IPS DF 6.9 (cell line): ENCODE measurements at regions not wholly inside any gene's neighbourhood (a gene's known extent, or its start where the extent isn't known, plus 50 kb on each side); places are given as distances from the start of the nearest gene placed in this dataset.

Experiments
- DNase-seq: peaks from one replicate; pipeline ENCODE4 v3.0.0-alpha.2; 2013; ENCODE audit warnings: low read depth, low spot score
- H3K27ac ChIP-seq: one replicate; pipeline ENCODE4 v1.5.1; 2013; ENCODE audit warnings: low read length, control low read depth
- H3K27me3 ChIP-seq: 2 replicates; pipeline ENCODE4 v1.6.1; 2013; ENCODE audit warnings: mild to moderate bottlenecking, low read length; ENCODE audit not compliant: control insufficient read depth, insufficient read depth
- H3K36me3 ChIP-seq: 2 replicates; pipeline ENCODE4 v1.6.1; 2013; ENCODE audit warnings: low read length; ENCODE audit not compliant: control insufficient read depth, insufficient read depth
- H3K4me1 ChIP-seq: 2 replicates; pipeline ENCODE4 v1.6.1; 2013; ENCODE audit warnings: low read length; ENCODE audit not compliant: control insufficient read depth, insufficient read depth
- H3K4me3 ChIP-seq: 2 replicates; pipeline ENCODE4 v1.5.1; 2013; ENCODE audit warnings: mild to moderate bottlenecking, low read length
- H3K9me3 ChIP-seq: 2 replicates; pipeline ENCODE4 v1.6.1; 2013; ENCODE audit warnings: low read length, inconsistent platforms; ENCODE audit not compliant: control insufficient read depth, insufficient read depth
- WGBS: extraction: QIAGEN DNeasy Blood & Tissue Kit; methylation state at CpG from one replicate; pipeline ENCODE4 v1.1.7; 2013; ENCODE audit warnings: mixed read lengths, missing lambda C conversion rate; ENCODE audit not compliant: insufficient read length, insufficient coverage; 5-methylcytosine and 5-hydroxymethylcytosine counted together

DNA sequence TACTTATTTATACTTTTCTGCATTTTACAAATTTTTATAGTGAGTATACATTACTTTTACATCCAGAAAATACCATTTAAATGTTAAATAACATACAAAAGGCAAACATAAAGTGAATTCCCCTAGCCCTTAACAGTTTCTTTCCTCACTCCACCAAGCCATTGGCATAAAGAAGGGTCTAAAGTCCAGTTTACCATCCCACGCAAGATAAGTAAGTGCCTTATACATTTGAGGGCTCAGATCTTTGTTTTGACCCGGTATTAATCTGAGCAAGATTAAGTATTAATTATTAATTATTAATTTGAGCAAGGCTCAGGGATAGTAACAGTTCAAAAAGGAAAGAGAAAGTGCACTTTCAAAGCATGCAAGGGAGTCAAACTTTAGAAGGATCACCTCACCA lies 182.9 kb downstream of the DICER1 start:
- Histone ChIP-seq H3K9me3 (no peaks in the 10 kb centered on the region), H3K27me3 (no peaks in the 10 kb centered on the region), H3K36me3 (no peaks in the 10 kb centered on the region), H3K27ac (no peak overlapping the region), H3K4me3 (no peak overlapping the region), H3K4me1 (no peaks in the 10 kb centered on the region)
- DNase-seq = no peak
- no CpG with 5 or more reads among the region's 2 CpGs for WGBS

DNA sequence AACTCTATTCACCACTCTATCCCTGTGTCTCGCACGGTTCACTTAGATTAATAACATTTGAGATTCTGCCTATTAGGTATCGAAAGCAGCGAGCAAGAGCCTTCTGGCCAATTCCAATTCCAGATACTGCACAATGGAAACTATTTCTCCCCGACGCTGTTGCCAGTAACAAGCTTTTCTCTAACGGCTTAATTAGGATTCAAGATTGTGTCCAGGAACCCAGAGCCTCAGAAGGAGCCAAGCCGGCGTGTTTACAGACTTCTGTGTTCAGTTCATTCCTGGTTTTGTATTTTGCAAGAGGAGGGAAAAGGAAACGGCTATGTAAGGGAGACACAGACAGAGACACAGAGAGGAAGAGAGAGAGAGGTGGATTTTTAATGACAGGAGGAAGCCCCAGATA lies 185.6 kb downstream of the DICER1 start:
- H3K4me3 ChIP-seq = no peak overlapping the region
- no CpG with 5 or more reads among the region's 10 CpGs for WGBS
- H3K36me3 ChIP-seq = no peaks in the 10 kb centered on the region
- H3K27ac ChIP-seq = no peak overlapping the region
- H3K9me3 ChIP-seq = no peaks in the 10 kb centered on the region
- H3K27me3 ChIP-seq = no peaks in the 10 kb centered on the region
- H3K4me1 ChIP-seq = no peaks in the 10 kb centered on the region
- DNase-seq = no peak

DNA sequence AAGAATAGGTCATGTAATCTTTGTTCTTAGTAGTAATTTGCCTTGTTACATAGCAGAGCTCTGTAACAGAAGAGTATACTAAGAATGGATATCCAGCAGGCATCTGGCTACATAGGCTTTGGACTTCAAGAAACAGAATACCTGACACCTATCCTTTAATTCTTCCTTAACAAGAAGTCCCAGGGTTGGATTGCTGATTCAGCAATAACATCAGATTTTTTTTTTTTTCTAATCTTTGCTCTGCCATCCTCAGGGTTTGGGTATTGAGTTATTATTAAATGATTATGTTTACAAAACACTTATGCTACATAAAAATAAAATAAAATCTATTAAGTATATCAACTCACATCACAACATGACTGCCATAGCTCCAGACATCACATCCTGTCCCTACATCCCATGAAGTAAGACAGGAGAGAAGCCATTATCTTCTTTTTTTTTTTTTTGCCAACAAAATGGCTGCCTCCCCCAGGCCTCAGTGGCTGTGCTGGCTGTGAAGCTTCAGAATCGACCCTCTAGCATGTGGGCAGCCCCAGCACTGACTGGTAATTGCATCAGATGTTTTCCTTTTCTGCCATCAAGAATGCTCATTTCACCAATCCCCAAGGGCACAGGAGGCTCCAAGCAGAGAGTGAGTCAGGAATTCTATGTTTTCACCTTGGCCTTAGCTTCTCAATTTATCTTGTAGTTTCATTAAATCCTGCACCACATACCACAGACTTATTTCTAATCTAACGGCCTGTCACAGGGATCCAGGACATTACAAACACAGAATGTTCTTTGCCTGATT lies 186.2 kb downstream of the DICER1 start:
- Histone ChIP-seq H3K27ac (no peak overlapping the region), H3K27me3 (no peaks in the 10 kb centered on the region), H3K4me1 (no peaks in the 10 kb centered on the region), H3K36me3 (no peaks in the 10 kb centered on the region), H3K4me3 (no peak overlapping the region), H3K9me3 (no peaks in the 10 kb centered on the region)
- WGBS = no CpG with 5 or more reads among the region's 2 CpGs
- DNase-seq = no peak

DNA sequence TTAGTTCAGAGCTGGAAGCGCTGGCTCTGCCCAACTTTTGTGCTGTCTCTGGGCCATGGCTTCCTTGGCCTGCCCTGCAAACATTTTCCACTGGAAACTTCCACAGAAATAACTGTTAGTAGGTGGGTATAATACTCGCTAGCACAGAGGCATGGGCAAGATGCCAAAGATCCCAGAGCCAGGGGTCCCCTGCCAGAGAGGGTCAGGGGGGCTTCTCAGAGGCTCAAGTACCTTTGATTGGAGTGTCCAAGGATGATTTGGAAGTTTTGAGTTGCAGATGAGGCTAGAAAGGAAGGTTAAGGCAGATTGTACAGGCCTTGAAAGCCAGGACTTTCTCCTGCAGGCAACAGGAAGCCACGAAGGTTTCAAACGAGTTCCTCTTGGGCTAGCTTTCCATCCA lies 187.6 kb downstream of the DICER1 start:
- Histone ChIP-seq H3K36me3 (no peaks in the 10 kb centered on the region), H3K4me1 (no peaks in the 10 kb centered on the region), H3K4me3 (no peak overlapping the region), H3K9me3 (no peaks in the 10 kb centered on the region), H3K27me3 (no peaks in the 10 kb centered on the region), H3K27ac (no peak overlapping the region)
- DNase-seq = no peak
- WGBS = no CpG with 5 or more reads among the region's 4 CpGs

DNA sequence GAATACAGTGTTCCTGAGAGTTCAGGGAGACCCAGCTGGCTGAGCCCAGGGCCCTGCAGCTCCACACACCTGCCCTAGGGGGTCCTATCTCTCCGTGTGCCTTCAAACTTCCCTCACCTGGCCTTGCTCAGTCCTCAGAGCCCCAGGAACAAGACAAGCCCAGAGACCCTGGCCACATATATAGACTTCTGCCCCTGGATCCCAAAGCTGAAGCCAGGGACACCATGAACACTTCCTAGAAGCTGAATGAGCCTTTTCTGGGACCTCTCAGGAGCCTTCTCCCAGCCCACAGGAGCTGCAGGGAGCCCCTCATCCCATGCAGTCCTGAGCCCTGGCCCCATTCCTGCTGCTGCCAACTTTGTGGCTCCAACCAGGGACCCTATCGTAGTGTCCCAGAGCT lies 190.5 kb downstream of the DICER1 start:
- H3K9me3 ChIP-seq = no peaks in the 10 kb centered on the region
- no peaks in the 10 kb centered on the region for H3K27me3 ChIP-seq
- H3K27ac ChIP-seq = no peak overlapping the region
- no peaks in the 10 kb centered on the region for H3K36me3 ChIP-seq
- no CpG with 5 or more reads among the region's 2 CpGs for WGBS
- DNase-seq = no peak
- no peaks in the 10 kb centered on the region for H3K4me1 ChIP-seq
- no peak overlapping the region for H3K4me3 ChIP-seq

DNA sequence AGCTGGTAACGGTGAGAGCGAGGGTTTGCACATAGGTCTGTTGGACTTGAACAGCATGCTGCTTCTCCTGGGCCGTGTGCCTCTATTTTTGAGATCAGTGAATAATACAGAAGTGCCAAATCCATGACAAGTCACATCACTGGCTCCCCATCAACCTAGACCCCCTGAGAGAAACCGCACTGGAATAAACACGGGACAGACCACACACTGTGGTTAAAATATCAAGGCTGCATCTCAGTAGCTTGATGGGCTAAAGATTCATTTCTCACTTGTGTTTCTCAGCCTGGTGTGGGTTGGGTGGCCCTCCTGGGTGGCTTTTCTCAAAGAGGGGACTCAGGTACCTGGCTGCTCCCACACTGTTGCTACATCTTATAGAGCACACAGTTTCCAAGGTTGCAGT lies 191.0 kb downstream of the DICER1 start:
- Histone ChIP-seq H3K36me3 (no peaks in the 10 kb centered on the region), H3K4me1 (no peaks in the 10 kb centered on the region), H3K9me3 (no peaks in the 10 kb centered on the region), H3K27ac (no peak overlapping the region), H3K4me3 (no peak overlapping the region), H3K27me3 (no peaks in the 10 kb centered on the region)
- no CpG with 5 or more reads among the region's 5 CpGs for WGBS
- no peak for DNase-seq

DNA sequence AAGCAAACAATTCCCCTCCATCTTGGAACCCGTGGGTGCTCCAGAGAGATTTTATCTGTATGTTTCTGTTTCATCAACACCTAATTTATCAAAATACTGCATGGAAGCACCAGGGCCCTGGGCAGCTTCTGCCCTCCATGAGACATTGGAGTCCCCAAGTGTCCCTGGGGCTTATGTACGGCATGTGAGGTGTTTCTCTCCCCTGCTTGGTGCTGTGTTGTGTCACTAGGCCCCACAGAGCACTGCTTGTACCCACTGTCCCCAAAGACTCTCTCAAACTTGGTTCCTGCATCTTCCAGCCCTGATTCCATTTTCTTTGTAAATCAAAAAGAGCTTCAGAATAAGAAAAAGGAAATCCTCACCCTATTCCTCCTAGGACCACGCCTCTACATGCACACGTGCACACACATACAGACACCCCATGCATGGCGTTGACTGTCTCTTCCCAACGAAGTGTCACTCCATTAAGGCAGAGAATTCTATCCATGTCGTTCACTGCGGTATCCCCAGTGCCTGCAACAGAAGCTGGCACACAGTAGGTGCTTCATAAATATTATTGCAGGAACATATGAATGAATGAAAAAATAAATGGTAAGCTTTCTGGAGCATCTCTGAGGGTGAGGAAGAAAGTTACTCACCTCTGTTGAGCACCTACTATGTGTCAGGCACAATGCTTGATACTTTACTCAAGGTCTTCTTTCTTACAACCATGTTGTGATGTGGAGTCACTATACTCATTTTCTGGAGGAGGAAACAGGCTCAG lies 191.6 kb downstream of the DICER1 start:
- no peak overlapping the region for H3K4me3 ChIP-seq
- WGBS = no CpG with 5 or more reads among the region's 8 CpGs
- no peaks in the 10 kb centered on the region for H3K36me3 ChIP-seq
- H3K27ac ChIP-seq = no peak overlapping the region
- no peak for DNase-seq
- no peaks in the 10 kb centered on the region for H3K27me3 ChIP-seq
- H3K9me3 ChIP-seq = no peaks in the 10 kb centered on the region
- H3K4me1 ChIP-seq = no peaks in the 10 kb centered on the region

DNA sequence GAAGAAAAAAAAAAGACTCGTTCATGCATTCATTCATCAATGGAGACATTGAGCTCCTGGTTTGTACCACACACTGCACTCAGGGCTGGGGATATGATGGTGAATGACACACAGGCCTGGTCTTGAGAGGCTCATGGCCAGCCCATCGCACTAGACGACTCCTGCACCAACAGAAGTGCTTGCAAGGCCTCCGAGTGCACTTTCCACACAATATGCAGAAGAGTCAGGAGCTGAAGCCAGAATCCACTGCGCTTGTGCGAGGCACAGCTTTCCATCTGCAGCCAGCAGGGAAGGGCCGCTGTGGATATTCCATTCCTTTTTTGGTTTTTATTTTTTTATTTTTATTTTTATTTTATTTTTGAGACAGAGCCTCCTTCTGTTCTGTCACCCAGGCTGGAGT lies 192.4 kb downstream of the DICER1 start:
- Histone ChIP-seq H3K36me3 (no peaks in the 10 kb centered on the region), H3K4me1 (no peaks in the 10 kb centered on the region), H3K9me3 (no peaks in the 10 kb centered on the region), H3K27ac (no peak overlapping the region), H3K27me3 (no peaks in the 10 kb centered on the region), H3K4me3 (no peak overlapping the region)
- no CpG with 5 or more reads among the region's 7 CpGs for WGBS
- no peak for DNase-seq

DNA sequence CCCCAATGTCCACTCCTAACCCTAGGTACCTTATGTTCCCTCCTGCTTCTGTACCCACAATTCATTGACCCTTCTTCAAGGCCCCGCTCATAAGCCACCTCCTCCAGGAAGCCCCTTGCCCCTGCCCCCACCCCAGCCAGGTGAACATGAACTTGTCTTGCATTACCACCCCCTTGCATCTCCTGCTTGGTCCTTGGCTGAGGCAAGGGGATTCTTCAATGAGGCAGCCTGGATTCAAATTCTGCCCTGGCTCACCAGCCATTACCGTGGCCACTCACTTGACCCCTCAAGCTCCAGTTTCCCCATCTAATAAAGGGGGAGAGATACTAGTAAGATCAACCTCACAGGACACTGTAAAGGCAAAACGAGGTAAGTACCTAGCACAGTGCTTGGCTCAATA lies 193.1 kb downstream of the DICER1 start:
- H3K36me3 ChIP-seq = no peaks in the 10 kb centered on the region
- H3K27ac ChIP-seq = no peak overlapping the region
- no peaks in the 10 kb centered on the region for H3K4me1 ChIP-seq
- WGBS = no CpG with 5 or more reads among the region's 3 CpGs
- no peak overlapping the region for H3K4me3 ChIP-seq
- H3K27me3 ChIP-seq = no peaks in the 10 kb centered on the region
- DNase-seq = no peak
- H3K9me3 ChIP-seq = no peaks in the 10 kb centered on the region

DNA sequence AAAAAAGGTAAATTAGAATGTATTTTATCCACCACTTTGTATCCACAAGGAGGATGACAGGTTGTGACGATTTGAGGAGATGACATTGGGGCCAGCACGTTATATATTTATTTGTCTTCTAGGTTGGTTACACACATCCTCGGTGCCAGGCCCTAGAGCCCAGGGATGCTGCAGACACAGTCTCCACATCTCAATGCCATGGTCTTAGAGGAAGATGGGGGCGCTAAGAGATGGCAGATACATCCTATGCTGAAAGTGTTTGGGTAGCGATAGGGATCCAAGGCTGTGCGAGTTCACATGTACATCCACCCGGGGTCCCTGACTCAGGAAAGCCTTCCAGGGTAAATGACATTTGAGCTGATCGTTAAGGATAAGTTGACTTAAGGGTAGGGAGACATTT lies 193.1 kb upstream of the GSC start:
- H3K4me1 ChIP-seq = no peaks in the 10 kb centered on the region
- H3K27me3 ChIP-seq = no peaks in the 10 kb centered on the region
- H3K9me3 ChIP-seq = no peaks in the 10 kb centered on the region
- H3K27ac ChIP-seq = no peak overlapping the region
- no peak overlapping the region for H3K4me3 ChIP-seq
- no peak for DNase-seq
- no CpG with 5 or more reads among the region's 8 CpGs for WGBS
- H3K36me3 ChIP-seq = no peaks in the 10 kb centered on the region

DNA sequence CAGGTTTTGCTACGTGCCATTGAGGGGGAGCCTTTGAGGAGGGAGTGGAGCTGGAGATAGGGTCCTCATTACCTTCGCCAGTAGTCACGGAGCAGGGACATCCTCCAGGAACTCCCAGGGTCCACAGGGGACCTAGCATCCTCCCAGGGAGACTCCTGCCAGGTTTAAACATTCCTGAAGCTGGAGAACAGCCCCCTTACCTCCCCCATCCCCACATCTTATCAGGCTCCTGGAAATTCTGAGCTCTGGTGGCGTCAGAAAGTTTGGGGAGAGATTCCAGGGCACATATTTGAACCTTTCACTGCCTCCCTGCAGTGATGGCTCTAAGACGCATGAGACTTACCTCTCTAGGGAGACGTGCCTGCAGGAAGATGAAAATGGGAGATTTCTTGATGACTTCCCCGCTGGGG lies 192.3 kb upstream of the GSC start:
- no peak for DNase-seq
- no peaks in the 10 kb centered on the region for H3K4me1 ChIP-seq
- no peak overlapping the region for H3K4me3 ChIP-seq
- no peaks in the 10 kb centered on the region for H3K9me3 ChIP-seq
- H3K27me3 ChIP-seq = no peaks in the 10 kb centered on the region
- no peaks in the 10 kb centered on the region for H3K36me3 ChIP-seq
- no CpG with 5 or more reads among the region's 7 CpGs for WGBS
- H3K27ac ChIP-seq = no peak overlapping the region
